Fibroblast of lung (primary cell): ENCODE measurements at regions not wholly inside any gene's neighbourhood (a gene's known extent, or its start where the extent isn't known, plus 50 kb on each side); places are given as distances from the start of the nearest gene placed in this dataset.

ENCODE experiments used
- CTCF ChIP-seq, 2 donors: IDR thresholded peaks in 1 of 2; conservative IDR thresholded peaks in 1 of 2; 1 replicate in 1 of 2; 2 replicates in 1 of 2; pipeline ENCODE4 v1.5.1; 2011 to 2012; ENCODE audit warnings: low read length in 2 of 2, control low read depth in 1 of 2, inconsistent platforms in 1 of 2, low read depth in 1 of 2, mild to moderate bottlenecking in 1 of 2
- EZH2 ChIP-seq: IDR thresholded peaks from 2 replicates; pipeline ENCODE4 v1.5.1; 2012; ENCODE audit warnings: low read length, control low read depth, mild to moderate bottlenecking; ENCODE audit errors: missing control alignments

GRCh38 chr1:187942986-187943385 lies 1114.2 kb downstream of the PLA2G4A start:
- no peak for TF ChIP-seq CTCF (conservative IDR thresholded peaks at IDR 0.05 in 1 of 2, IDR thresholded peaks at IDR 0.05 in 1 of 2; ENCODE audit: low read depth in 1 of 2, low read length in 2 of 2)
- TF ChIP-seq EZH2, result no peak
